ENCODE measurements at regions not wholly inside any gene's neighbourhood (a gene's known extent, or its start where the extent isn't known, plus 50 kb on each side); places are given as distances from the start of the nearest gene placed in this dataset.

DNA sequence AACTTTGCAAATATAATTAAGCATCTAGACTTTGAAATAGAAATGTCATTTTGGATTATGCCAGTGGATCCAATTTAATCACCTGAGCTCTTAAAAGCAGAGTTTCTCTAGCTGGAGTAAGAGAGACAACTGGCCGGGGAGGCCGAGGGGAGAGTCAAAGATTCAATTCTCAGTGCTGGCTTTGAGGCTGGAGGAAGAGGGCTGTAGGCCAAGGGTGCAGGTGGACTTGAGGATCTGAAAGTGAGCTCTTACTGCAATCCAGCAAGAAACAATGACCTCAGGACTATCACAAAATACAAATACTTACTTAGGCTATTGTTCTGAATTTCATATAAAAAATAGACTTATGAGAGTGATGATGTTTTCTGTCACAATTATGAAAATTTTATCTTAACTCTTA, 814.5 kb downstream of the CBLN2 start:
- no peak for DNase-seq (ENCODE audit: low spot score)

DNA sequence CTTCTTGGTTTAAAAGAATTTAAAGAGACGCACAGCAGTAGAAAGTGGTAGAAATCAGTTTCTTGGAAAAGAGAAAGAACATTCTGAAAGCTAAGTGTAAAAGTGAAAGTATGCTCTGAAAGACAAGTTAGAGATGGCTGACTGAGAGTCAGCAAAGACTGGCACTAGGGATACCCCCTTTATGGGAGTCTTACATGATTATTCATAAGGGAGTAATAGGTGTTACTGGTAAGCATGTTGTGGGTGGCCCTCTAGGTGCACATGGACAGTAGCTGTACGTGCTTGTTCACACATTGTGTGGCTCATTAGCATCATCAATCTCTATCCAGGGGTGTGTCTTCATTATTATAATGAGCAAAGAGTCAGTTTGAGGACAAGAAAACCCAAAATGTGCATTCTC, 816.2 kb downstream of the CBLN2 start:
- no peak for DNase-seq (ENCODE audit: low spot score)

DNA sequence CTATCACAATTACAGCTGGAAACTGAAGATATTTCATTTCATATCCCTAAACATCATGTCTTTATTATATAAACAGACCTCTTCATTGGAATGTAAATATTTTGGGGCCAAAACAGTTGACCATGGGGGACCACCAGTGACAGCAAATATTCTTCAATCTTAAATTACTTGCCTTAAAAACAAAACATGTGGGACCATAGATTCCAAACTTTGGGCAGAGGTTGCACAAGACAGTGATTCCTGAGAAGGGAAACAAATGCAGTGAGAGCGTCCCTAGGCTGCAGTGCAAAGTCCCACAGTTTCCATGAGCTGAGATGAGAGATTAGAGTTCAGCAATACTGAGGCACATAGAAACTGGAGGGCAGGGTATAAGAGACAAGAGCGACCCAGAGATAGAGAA, 818.9 kb downstream of the CBLN2 start:
- no peak for DNase-seq (ENCODE audit: low spot score)

DNA sequence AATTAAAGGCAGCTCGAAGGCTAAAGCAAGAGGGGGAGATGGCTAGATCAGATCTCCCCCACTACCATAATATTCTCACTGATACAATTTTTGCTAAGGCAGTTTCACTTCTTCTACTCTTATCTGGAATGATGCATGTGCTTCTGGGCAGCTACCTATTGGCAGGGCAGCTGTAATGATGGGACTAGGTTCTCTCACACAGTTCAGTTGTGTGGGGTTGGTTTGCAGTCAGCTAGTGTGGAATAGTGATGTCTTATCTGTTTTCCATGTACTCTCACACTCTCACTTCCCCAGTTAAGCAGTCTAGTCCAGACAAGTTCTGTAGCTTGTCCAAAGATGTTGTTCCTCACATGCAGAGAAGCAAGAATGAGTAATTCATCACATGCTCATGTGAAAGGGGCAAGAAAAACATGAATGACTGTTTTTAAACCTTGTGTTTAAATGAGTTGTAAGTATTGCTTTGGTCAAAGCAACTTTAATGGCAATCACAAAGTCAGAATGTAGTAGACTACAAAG, 836.1 kb downstream of the CBLN2 start:
- no peak for DNase-seq (ENCODE audit: low spot score)

DNA sequence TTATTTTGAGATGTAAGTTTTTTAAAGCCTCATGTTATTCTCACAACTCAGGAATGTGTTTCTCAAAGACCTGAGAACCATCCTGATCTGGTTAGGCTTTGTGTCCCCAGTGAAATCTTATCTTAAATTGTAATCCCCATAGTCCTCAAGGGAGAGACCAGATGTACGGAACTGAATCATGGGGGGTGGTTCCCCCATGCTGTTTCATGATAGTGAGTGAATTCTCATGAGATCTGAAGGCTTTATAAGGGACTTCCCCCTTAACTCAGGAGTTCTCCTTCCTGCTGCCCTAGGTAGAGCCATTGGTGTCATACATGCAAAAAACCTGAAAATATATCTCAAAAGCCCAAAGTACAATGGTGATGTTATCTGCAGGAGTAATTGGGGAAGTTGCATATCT, 836.7 kb downstream of the CBLN2 start:
- DNase-seq (ENCODE audit: low spot score) = no peak

DNA sequence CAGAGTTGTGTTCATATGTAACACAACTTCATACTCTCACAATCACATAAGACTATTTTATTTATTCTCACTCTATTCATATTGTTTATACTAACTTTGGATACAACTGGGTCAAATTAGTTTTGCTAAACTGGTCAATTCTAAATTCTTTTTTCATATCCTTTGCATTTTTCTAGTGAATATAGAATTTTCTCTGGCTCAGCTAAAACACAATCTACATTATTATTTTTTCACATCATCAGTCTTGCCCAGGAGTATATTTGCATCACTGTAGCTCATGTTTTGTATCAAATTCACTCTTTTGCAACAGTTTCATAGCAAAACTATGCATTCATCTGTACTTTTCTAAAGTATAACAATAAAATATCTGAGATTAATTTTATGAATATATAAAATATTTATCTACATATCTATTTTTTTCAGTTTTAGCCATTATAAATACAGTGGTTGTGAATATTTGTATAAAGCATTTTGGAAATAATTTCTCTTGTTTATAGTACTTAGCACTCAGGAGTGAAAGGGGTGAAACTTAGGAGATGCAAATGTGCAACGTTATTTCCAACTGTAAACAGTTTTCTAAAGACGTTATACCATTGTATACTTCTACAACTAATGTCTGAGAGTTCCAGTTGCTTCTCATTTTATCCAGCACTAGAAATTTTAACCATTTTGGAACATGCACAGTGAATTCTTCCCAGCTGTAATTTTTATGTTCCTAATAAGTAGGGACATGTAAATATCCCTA, 854.6 kb downstream of the CBLN2 start:
- DNase-seq (ENCODE audit: low spot score) = no peak

DNA sequence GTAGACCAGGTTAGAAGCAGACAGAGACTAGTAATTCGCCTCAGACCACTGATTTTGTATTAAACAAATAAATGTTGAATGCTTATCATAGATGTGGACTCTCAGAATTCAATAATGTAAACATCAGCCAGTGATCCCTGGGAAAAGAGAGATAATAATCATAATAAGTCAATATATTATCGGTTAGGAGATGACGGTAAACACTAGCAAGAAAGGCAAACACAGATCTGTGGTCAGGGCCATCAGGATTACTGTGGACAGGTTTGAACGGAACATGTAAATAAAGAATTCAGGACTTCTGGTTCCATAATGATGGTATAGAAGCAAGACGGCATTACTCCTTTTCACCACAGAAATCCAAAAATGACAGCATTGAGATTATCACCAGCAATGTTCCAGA, 861.6 kb downstream of the CBLN2 start:
- peak; percentile 6 for DNase-seq (ENCODE audit: low spot score)

DNA sequence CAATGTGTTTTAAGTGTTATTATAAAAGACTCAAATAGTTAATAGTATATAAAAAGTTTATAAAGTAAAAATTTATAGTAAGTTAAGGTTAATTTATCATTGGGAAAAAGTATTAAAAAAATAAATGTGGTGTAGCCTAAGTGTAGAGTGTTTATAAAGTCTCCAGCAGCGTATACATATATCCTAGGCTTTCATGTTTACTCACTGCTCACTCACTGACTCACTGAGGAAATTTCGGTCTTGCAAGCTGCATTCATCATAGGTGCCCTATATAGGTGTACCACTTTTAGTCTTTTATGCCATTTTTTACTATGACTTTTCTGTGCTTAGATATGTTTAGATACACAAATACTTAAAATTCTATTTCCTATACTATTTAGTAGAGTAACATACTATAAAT, 866.0 kb downstream of the CBLN2 start:
- DNase-seq (ENCODE audit: low spot score) = no peak

DNA sequence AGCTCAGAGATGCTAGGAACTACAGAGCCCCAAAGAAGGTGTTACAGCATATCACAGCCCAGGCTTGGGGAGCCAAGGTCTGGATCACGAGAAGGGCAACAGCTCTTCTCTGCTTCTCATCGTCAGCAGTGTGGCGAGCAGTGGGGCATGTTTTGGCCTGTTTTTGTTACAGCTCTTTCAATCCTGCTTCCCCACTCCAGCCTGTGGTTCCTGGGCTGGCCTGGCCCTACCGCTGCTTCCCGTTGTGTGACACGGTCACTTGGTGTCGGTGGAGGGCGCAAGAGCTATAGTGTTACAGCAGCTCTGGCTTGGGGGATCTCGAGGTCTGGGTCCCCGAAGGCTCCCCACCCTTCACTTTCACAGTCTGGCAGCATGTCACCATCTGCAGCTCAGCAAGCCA, 870.2 kb downstream of the CBLN2 start:
- DNase-seq (ENCODE audit: low spot score) = no peak

DNA sequence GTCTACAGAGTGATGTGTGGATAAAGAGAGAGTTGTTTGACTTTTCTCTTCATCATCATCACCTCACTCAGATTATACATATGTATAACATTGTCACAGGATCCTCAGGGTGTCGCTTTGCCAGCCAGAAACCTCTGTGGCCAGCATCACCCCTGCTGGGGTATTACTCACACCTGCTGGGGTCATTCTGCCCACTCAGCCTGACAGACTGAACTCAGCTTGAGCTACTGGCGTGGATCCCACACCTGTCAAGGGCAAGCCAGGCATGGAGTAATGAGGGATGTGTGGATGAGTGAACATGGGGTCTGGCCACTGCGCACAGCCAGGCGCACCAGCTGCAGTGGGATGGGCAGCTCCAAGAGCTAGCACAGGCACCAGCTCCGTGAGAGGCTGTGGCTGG, 870.6 kb downstream of the CBLN2 start:
- DNase-seq (ENCODE audit: low spot score) = no peak

DNA sequence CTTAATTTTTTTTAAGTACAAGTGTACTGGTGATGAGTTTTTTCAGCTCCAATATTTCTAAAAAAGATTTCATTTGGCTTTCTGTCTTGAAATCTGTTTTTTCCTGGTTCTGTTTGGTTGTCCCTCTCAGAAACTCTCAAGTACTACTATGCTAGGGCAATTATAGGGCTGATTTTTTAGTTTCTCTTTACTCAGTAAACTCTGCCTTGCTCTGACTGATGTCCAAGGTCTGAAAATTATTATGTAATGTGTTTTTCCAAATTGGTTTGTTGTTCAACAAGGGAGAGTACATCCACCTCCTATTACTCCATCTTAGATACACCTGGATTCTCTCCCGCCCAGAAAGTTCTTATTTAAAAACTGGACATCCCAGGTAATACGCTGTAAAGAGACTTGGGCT, 877.7 kb downstream of the CBLN2 start:
- no peak for DNase-seq (ENCODE audit: low spot score)

DNA sequence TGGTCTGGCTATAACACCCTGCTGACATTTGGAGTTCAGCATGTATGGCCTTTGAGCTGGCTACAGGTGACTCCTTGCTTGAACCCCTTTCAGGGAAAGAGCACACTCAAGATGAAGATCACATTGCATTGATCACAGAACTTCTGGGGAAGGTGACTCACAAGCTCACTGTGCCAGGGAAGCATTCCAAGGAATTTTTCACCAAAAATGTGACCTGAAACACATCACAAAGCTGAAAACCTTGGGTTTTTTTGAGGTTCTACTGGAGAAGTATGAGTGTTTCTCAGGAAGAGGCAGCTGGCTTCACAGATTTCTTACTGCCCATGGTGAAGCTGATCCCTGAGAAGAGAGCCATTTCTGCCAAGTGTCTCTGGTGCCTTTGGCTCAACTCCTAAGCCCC, 879.0 kb downstream of the CBLN2 start:
- no peak for DNase-seq (ENCODE audit: low spot score)

DNA sequence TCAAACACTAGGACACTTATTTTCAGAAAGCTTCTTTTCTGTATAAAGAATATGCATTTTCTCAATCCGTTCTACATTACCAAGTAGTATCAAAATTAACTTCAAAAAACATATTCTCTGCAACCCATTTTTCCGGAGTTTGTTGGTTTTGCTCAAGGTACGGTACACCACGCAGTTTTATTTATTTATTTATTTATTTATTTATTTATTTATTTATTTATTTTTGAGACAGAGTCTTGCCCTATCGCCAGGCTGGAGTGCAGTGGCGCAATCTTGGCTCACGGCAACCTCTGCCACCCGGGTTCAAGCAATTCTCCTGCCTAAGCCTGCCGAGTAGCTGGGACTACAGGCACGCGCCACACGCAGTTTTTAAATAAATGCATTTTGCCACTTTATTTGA, 900.3 kb downstream of the CBLN2 start:
- no peak for DNase-seq (ENCODE audit: low spot score)

DNA sequence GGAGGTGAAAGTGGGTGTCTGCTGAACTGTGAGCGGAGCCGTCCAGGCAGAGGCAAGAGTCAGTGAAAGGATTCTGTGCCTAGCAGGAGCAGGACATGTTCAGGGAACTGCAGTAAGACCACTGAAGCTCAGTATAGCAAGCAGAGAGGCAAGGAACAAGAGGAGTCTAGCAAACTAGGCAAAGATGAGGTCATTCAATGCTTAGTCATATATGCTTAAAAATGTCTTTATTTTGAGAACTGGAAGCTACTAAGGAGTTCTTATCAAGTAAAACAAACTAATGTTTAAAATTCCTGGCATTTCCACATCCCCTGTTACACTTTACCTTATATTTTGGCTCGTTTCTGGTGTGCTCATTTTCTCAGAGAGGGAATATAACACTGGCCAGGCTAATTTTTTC, 913.4 kb downstream of the CBLN2 start:
- DNase-seq (ENCODE audit: low spot score) = no peak

DNA sequence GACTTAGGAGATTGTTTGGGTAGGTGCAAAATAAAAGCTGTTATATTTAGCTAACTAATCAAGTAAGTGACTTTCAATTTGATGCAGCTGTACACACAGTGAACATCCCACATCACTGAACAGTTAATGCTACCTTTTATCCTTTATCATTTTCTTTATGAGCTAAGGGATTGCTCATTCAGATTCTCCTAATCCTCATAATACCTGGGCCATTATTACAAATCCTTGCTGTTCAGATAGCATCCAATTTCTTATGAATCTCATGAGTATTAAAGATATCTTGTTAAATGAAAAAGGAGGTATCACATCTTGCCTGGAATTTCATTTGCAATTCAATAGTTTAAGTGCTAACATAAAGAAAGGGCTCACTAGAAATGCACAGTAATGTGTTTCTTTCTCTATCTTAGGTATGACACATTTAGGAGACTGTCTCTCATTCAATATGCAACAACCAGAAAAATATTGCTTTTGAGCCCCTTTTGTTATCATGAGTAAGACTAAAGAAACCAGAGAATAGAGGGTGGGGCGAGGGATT, 918.5 kb downstream of the CBLN2 start:
- no peak for DNase-seq (ENCODE audit: low spot score)

DNA sequence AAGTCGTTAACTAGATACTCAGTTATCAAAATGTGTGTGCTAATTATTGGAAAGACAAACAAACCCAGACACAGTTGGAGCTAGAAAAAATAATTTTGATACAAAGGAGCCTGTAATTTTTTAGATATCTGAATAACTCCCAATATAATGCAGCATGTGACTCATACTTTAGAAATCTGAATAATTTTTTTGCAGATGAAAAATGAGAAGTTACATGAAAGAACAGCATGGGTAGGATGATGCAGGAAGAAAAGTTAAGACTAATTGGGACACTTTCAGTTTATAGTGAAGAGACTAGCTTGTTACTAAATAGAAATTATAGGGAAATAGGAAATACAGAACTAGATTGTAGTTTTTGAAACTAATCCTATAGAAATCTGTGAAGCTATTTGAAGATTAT, 945.8 kb downstream of the CBLN2 start:
- DNase-seq (ENCODE audit: low spot score) = no peak

DNA sequence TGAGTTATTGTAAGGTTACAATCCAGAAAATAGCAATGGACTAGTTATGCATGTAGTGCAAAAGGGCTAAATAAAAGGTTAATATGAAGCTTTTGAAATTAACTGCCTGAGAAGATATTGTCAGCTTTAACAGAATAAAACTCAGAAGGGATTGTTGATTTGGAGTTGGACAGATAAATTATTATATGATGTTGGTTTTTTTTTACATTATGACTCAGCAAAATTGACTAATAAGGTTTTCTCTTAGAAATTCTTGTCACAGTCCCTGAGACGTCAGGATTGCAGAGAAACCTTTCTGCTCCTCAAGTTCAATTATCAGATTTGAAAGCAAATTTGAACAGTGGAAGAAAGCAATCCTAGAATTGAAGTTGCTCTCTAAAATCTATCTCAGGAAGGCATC, 946.9 kb downstream of the CBLN2 start:
- DNase-seq (ENCODE audit: low spot score) = no peak

DNA sequence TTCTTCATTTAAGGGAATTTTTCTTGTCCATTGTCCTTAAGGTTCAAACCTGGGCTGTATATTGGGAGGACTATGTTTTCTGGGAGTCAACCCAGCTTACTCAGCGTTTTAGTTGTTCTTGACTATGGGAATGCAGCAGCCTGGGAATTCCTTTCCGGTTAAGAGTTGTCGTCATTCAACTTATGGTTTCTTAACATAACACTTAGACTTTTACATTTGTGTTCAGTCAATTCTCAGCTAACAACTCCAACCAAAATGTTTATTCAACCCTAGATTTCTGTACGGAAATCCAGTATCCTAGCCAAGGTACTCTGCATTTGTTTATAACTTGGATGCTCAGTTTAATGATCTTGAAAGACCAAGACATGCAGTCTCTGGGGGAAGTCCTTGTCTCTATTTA, 960.9 kb downstream of the CBLN2 start:
- DNase-seq (ENCODE audit: low spot score) = no peak

DNA sequence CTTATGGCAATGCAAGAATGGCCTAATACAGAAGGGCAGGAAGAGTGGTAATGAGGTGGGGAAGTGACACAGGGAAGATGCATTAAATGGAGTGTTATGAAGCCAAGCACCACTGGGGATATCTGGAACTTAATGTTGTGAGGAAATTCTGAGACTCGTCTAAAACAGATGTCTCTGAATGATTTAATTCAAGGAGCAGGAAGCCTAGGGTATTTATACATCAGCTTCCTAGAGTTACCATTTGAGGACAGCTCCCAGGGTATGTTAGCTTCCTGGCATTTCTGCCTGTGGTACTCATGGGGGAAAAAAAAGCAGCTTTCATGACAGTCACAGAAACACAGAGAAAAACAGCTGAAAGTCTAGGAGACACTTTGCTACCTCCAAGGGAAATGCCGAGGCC, 989.5 kb downstream of the CBLN2 start:
- DNase-seq (ENCODE audit: low spot score) = no peak

DNA sequence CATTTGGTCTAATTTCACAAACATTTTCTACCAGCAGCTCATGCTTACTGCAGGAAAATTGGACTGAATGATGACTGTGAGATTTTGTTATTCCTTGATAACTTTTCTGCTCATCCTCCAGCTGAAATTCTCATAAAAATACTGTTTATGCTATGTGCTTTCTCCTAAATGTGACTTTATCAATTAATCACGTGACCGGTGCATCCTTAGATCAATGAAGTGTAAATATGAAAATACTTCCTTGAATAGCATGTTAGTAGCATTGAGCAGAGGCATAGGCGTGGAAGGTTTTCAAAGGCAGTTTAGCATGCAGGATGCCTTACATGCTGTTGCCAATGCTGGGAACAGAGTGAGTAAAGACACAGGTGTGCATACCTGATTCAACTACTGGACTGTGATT, 1002.5 kb downstream of the CBLN2 start:
- no peak for DNase-seq (ENCODE audit: low spot score)

DNA sequence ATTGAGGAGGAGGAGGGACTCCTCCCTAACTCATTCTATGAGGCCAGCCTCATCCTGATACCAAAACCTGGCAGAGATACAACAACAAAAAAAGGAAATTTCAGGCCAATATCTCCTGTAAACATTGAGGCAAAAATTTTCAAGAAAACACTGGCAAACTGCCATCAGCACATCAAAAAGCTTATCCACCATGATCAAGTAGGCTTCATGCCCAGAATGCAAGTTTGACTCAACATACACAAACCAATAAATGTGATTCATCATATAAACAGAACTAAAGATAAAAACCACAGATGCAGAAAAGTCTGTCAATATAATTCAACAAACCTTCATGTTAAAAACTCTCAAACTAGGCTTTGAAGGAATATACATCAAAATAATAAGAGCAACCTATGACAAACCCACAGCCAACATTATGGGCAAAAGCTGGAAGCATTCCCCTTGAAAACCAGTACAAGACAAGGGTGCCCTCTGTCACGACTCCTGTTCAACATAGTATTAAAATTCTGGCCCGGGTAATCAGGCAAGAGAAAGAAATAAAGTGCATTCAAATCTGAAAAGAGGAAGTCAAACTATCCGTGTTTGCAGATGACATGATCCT, 1014.3 kb downstream of the CBLN2 start:
- DNase-seq (ENCODE audit: low spot score) = no peak

DNA sequence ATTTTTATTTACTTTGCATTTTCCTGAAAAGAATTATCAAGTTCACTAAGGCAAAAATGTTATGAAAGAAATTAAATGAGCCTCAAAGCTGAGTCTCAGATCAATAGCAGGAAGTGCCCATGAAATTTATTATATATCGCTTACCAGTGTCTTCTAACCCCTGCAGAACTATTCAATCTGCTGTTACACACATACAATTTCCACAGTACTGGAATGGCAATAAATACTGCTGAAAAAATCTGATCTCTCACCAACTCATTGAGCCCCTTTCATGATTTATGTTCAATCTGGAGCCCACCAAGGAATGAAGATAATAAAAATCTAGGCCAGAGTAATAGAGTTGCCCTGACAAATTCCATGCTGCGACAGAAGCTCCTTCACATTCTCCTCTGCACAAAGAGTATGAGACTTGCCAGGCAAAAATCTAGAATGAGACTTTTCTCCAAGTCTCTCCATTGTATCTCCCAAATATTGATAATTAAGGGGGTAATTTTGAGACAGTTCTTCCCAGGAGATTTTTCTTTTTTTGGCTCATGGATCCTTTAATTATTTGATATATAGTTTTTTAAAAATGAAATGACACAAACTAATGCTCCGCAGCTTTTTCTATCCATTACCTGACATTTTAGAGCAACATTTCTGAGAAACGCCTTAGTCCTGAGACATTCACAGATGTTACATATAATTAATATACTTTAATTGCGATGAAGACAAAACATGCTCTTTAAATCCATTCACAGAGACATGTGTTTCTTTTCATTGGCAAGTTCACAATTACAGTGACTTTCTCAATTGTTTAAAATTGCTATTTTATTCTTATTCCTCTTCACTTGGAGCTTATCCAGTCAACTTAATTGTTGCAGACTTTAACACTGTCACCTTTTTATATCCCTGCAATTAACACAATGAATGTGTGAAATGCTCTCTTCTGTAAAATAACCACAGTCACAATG, 1020.4 kb downstream of the CBLN2 start:
- no peak for DNase-seq (ENCODE audit: low spot score)

DNA sequence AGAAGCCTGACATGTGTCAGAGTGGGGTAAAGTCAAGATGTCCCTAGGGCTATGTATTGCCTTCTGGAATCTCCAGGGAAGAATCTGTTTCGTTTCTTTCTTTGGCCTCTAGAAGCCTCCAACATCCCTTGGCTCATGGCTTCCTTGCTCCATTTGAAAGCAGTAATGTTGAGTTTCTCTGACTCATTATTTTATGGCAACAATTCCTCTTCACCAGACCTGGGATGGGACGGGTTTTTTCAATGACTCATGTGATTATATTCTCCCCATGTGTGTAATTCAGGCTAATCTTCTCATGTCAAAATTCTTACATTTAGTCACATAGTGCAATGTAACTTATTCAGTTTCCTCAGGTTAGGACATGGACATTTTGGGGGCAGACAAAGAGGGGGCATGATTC, 1038.6 kb downstream of the CBLN2 start:
- DNase-seq (ENCODE audit: low spot score) = no peak

Measured in SW480 (cell line).